ENCODE measurements at regions not wholly inside any gene's neighbourhood (a gene's known extent, or its start where the extent isn't known, plus 50 kb on each side); places are given as distances from the start of the nearest gene placed in this dataset.

- DNase-seq = no peak
Measured at GRCh38 chr18:42649331-42650035, 466.0 kb downstream of the RIT2 start.

- DNase-seq = no peak
Measured at GRCh38 chr18:42654556-42654955, 460.9 kb downstream of the RIT2 start.

- no peak for DNase-seq
Measured at GRCh38 chr18:42657551-42657950, 457.9 kb downstream of the RIT2 start.

- no peak for DNase-seq
Measured at GRCh38 chr18:42658171-42658570, 457.3 kb downstream of the RIT2 start.

GRCh38 chr18:42659187-42659586, 456.3 kb downstream of the RIT2 start:
- no peak for DNase-seq

GRCh38 chr18:42670860-42671259, 444.6 kb downstream of the RIT2 start:
- DNase-seq = no peak

- no peak for DNase-seq
Measured at GRCh38 chr18:42675810-42676209, 439.7 kb downstream of the RIT2 start.

GRCh38 chr18:42683094-42683493, 432.4 kb downstream of the RIT2 start:
- no peak for DNase-seq

GRCh38 chr18:42689310-42689709, 426.2 kb downstream of the RIT2 start:
- no peak for DNase-seq
